Astrocyte of the cerebellum (primary cell): ENCODE measurements at regions not wholly inside any gene's neighbourhood (a gene's known extent, or its start where the extent isn't known, plus 50 kb on each side); places are given as distances from the start of the nearest gene placed in this dataset.

Experiments
- DNase-seq: peaks from one replicate; pipeline ENCODE4 v3.0.0-alpha.2; 2011; ENCODE audit warnings: low read depth
- H3K4me3 ChIP-seq: 2 replicates; pipeline ENCODE4 v1.5.1; 2011; ENCODE audit warnings: mild to moderate bottlenecking, low read depth, low read length, moderate library complexity
- in situ Hi-C: cut with HindIII; loops from 2 replicates; pipeline ENCODE4 v1.10.0; 2017; ENCODE audit warnings: low sequenced_read_pairs
- TF ChIP-seq, protein P1 (sequence below): IDR thresholded peaks from 2 replicates; pipeline ENCODE4 v1.5.1; 2012; ENCODE audit warnings: low read length, low read depth, moderate library complexity, mild to moderate bottlenecking; ENCODE audit errors: missing control alignments

DNA sequence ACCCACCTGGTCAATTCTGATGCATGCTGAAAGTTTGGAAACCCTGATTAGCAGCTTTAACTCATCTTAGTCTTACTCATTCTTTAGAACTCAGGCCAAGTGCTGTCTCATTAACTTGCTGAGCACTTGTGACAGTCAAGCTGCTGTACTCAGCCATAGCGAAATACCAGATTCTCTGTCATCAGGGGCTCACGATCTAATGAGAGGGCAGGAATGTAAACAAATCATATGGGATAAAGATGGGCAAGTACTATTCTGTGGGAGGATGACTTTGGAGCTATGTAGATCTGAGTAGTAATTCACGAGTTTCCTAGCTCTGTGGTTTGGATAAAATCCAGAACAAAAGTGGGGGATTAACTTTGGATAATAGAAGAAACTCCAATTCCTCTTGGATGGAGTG, 376.6 kb downstream of the HRH4 start:
- TF ChIP-seq, protein P1, sequence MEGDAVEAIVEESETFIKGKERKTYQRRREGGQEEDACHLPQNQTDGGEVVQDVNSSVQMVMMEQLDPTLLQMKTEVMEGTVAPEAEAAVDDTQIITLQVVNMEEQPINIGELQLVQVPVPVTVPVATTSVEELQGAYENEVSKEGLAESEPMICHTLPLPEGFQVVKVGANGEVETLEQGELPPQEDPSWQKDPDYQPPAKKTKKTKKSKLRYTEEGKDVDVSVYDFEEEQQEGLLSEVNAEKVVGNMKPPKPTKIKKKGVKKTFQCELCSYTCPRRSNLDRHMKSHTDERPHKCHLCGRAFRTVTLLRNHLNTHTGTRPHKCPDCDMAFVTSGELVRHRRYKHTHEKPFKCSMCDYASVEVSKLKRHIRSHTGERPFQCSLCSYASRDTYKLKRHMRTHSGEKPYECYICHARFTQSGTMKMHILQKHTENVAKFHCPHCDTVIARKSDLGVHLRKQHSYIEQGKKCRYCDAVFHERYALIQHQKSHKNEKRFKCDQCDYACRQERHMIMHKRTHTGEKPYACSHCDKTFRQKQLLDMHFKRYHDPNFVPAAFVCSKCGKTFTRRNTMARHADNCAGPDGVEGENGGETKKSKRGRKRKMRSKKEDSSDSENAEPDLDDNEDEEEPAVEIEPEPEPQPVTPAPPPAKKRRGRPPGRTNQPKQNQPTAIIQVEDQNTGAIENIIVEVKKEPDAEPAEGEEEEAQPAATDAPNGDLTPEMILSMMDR: no peak
- no peak for DNase-seq
- in situ Hi-C loops: no loop called here
- no peak overlapping the region for H3K4me3 ChIP-seq

DNA sequence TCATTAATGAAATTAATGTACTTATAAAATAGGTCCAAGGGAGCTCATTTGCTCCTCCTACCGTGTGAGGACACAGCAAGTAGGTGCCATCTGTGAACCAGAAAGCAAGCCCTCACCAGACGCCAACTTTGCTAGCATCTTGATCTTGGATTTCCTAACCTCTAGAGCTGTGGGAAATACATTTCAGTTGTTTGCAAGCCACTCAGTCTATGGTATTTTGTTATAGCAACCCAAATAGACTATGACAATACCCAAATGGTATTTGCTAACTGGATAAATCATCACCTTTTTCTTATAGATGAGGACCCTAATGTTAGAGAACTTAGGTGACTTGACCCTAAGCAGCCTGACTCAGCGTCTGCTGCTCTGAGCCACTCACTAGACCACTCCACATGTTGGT, 379.6 kb downstream of the HRH4 start:
- no peak for DNase-seq
- in situ Hi-C loops: no loop called here
- TF ChIP-seq, protein P1: no peak
- H3K4me3 ChIP-seq: no peak overlapping the region

DNA sequence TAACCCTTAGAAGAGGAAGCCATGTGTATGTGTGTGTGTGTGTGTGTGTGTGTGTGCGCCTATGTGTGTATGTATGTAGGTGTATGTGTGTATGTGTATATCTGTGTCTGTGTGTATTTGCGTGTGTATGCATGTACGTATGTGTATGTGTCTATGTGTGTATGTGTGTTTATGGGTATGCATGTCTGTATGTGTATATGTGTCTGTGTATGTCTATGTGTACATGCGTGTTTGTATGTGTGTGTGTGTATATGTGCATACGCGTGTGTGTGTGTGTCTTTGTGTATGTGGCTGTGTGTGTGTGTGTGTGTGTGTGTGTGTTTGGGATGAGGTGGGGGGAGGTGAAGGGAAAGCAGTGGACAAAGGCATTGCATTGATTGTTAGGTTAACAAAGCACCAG, 380.2 kb downstream of the HRH4 start:
- DNase-seq: no peak
- TF ChIP-seq, protein P1: no peak
- in situ Hi-C loops: no loop called here
- no peak overlapping the region for H3K4me3 ChIP-seq

DNA sequence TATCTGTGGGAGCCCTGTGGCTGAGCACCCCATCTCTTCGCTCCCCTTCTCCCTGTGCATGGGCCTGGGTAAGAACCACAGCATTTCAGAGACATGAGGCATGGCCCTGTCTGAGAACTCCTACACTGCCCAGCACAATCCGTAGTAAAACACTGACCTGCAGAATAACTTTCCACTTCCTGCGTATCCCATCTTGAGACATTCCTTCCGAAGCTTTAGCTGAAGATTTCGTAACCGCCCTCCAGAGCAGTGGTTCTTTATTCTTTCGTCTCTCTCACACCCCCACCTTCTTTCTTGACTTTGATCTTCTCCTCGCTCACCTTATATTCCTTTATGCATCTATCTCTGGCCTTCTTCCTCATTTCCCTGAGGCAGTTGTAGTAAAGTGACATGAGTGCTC, 381.1 kb downstream of the HRH4 start:
- no peak overlapping the region for H3K4me3 ChIP-seq
- DNase-seq: no peak
- in situ Hi-C loops: no loop called here
- TF ChIP-seq, protein P1: no peak

DNA sequence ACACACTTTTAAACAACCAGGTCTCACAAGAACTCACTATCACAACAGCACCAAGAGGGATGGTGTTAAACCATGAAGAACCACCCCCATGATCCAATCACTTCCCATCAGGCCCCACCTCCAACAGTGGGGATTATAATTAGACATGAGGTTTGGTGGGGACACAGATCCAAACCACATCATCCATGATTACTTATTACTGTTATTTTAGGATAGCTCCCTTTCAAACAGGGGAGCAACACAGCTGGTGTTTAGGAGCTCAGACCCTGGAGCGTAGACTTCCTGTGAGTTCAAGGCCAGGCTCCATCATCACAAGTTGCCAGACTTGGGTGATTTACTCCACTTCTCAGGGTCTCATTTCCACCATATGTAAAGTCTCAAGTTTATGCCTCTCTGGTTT, 382.7 kb downstream of the HRH4 start:
- in situ Hi-C loops: no loop called here
- TF ChIP-seq, protein P1: no peak
- H3K4me3 ChIP-seq: no peak overlapping the region
- DNase-seq: no peak

DNA sequence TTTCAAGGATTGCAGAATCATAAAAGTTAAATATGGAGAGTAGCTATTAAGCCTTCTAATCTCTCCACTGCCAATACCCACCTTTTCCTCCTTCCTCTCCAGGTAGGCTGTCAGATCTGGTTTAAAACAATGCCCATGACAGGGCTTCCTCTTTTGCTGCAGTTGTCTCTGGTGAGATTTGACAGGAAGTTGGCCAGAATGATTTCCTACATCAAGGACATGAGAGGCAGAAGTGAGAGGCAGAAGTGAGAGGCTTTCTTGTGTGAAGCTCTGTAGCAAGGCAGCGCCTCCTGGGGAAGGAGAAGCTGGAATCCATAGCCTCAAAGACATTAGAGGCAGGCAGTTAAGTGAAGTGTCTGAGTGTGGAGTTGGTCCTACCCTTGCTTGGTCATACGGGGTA, 385.7 kb downstream of the HRH4 start:
- no peak for DNase-seq
- in situ Hi-C loops: no loop called here
- no peak overlapping the region for H3K4me3 ChIP-seq
- TF ChIP-seq, protein P1: no peak

DNA sequence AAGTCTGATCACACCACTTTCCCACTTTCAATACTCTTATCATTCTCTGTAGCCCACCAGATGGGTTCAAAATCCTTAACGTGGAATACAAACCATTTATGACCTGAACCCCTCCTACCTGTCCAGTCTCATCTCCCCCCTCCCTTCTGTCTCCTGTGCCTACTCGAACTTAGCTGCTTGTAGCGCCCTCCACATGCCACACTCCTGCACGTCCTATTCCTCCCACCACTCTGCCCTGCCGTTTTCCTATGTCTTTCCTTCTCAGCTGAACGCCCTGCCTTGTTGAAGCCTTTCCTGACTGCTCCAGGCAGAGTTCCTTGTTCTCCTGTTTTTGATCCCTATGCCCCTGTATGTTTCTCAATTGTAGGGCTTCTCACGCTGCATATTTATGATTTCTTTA, 390.1 kb downstream of the HRH4 start:
- TF ChIP-seq, protein P1: no peak
- in situ Hi-C loops: no loop called here
- H3K4me3 ChIP-seq: no peak overlapping the region
- DNase-seq: no peak
